Fibroblast of lung (primary cell): ENCODE measurements at regions not wholly inside any gene's neighbourhood (a gene's known extent, or its start where the extent isn't known, plus 50 kb on each side); places are given as distances from the start of the nearest gene placed in this dataset.
"Not testable (repeated sequence)": the region's sequence is repeated elsewhere in the genome, so short reads cannot be mapped to it uniquely, and the experiment has no call there.

Experiments used
- DNase-seq, 2 donors: peaks; one replicate each; pipeline versions ENCODE4 v3.0.0 to v3.0.0-alpha.2; 2010; ENCODE audit warnings: low read depth in 2 of 2
- H2AFZ ChIP-seq: 2 replicates; pipeline ENCODE4 v1.5.1; 2012; ENCODE audit warnings: low read length, control low read depth, inconsistent platforms
- H3K27ac ChIP-seq: 2 replicates; pipeline ENCODE4 v1.5.1; 2011; ENCODE audit warnings: low read length, control low read depth; ENCODE audit not compliant: insufficient read depth
- H3K27me3 ChIP-seq: 2 replicates; pipeline ENCODE4 v1.5.1; 2011; ENCODE audit warnings: mild to moderate bottlenecking, low read length; ENCODE audit not compliant: control insufficient read depth, insufficient read depth
- H3K36me3 ChIP-seq: 2 replicates; pipeline ENCODE4 v1.5.1; 2011; ENCODE audit warnings: low read length; ENCODE audit not compliant: control insufficient read depth, insufficient read depth
- H3K4me1 ChIP-seq: 2 replicates; pipeline ENCODE4 v1.5.1; 2011; ENCODE audit warnings: low read length; ENCODE audit not compliant: control insufficient read depth, insufficient read depth; ENCODE audit errors: extremely low read depth
- H3K4me2 ChIP-seq: 2 replicates; pipeline ENCODE4 v1.5.1; 2011; ENCODE audit warnings: low read length, control low read depth; ENCODE audit not compliant: insufficient read depth; ENCODE audit errors: extremely low read depth
- H3K4me3 ChIP-seq, 4 experiments: fragments of 200-600 bp in 1 of 4; sonication (generic) in 1 of 4; replicated peaks in 1 of 4; 2 replicates each; pipeline ENCODE4 v1.5.1; 2011 to 2016; ENCODE audit warnings: low read length in 4 of 4, low read depth in 3 of 4, mild to moderate bottlenecking in 3 of 4, control low read depth in 2 of 4, inconsistent platforms in 1 of 4, mixed read lengths in 1 of 4; ENCODE audit not compliant: insufficient read depth in 1 of 4; ENCODE audit errors: control extremely low read depth in 1 of 4
- H3K79me2 ChIP-seq: 2 replicates; pipeline ENCODE4 v1.5.1; 2012; ENCODE audit warnings: mild to moderate bottlenecking, low read length, inconsistent platforms; ENCODE audit not compliant: control insufficient read depth, insufficient read depth
- H3K9ac ChIP-seq: 2 replicates; pipeline ENCODE4 v1.5.1; 2011; ENCODE audit warnings: mild to moderate bottlenecking, low read length, control low read depth; ENCODE audit not compliant: insufficient read depth
- H3K9me3 ChIP-seq: 2 replicates; pipeline ENCODE4 v1.5.1; 2012; ENCODE audit warnings: low read depth, low read length; ENCODE audit not compliant: control insufficient read depth, insufficient read depth
- H4K20me1 ChIP-seq: 2 replicates; pipeline ENCODE4 v1.5.1; 2011; ENCODE audit warnings: low read length; ENCODE audit not compliant: control insufficient read depth, insufficient read depth; ENCODE audit errors: extremely low read depth
- CTCF ChIP-seq, 2 donors: IDR thresholded peaks in 1 of 2; conservative IDR thresholded peaks in 1 of 2; 1 replicate in 1 of 2; 2 replicates in 1 of 2; pipeline ENCODE4 v1.5.1; 2011 to 2012; ENCODE audit warnings: low read length in 2 of 2, control low read depth in 1 of 2, inconsistent platforms in 1 of 2, low read depth in 1 of 2, mild to moderate bottlenecking in 1 of 2
- EZH2 ChIP-seq: IDR thresholded peaks from 2 replicates; pipeline ENCODE4 v1.5.1; 2012; ENCODE audit warnings: low read length, control low read depth, mild to moderate bottlenecking; ENCODE audit errors: missing control alignments

GRCh38 chrY:12365311-12365910 is 335.6 kb upstream of the USP9Y start:
- no peak for DNase-seq
- Histone ChIP-seq H3K9ac (no peak overlapping the region), H3K27ac (no peak overlapping the region), H3K9me3 (no peaks in the 10 kb centered on the region), H3K4me3 (no peak overlapping the region), H3K4me2 (no peak overlapping the region), H3K36me3 (no peaks in the 10 kb centered on the region), H2AFZ (no peak overlapping the region), H3K79me2 (no peaks in the 10 kb centered on the region), H3K4me1 (no peaks in the 10 kb centered on the region), H3K27me3 (no peaks in the 10 kb centered on the region), H4K20me1 (no peaks in the 10 kb centered on the region)
- TF ChIP-seq CTCF (conservative IDR thresholded peaks at IDR 0.05 in 1 of 2, IDR thresholded peaks at IDR 0.05 in 1 of 2; ENCODE audit: low read depth in 1 of 2, low read length in 2 of 2) = no peak
- TF ChIP-seq EZH2 = no peak

GRCh38 chrY:12374588-12374987 is 326.4 kb upstream of the USP9Y start:
- H2AFZ ChIP-seq, H3K27ac ChIP-seq, H3K4me3 ChIP-seq, H3K9ac ChIP-seq, H4K20me1 ChIP-seq, H3K36me3 ChIP-seq, H3K9me3 ChIP-seq, H3K79me2 ChIP-seq, H3K4me2 ChIP-seq, H3K27me3 ChIP-seq, DNase-seq, H3K4me1 ChIP-seq: not testable (repeated sequence)

- not testable (repeated sequence) for H3K9ac ChIP-seq, H2AFZ ChIP-seq, H3K4me1 ChIP-seq, H3K79me2 ChIP-seq, DNase-seq, H4K20me1 ChIP-seq, H3K27me3 ChIP-seq, H3K36me3 ChIP-seq, H3K27ac ChIP-seq, H3K4me2 ChIP-seq, H3K9me3 ChIP-seq, H3K4me3 ChIP-seq
These were observed 309.1 kb upstream of the USP9Y start for GRCh38 chrY:12391655-12392559.

- Histone ChIP-seq H3K9ac (no peak overlapping the region), H3K27ac (no peak overlapping the region), H3K9me3 (no peaks in the 10 kb centered on the region), H3K36me3 (no peaks in the 10 kb centered on the region), H3K79me2 (no peaks in the 10 kb centered on the region), H2AFZ (no peak overlapping the region), H3K27me3 (no peaks in the 10 kb centered on the region), H3K4me3 (no peak overlapping the region), H4K20me1 (no peaks in the 10 kb centered on the region), H3K4me2 (no peak overlapping the region), H3K4me1 (no peaks in the 10 kb centered on the region)
- DNase-seq = no peak
- TF ChIP-seq EZH2 (no peak), CTCF (conservative IDR thresholded peaks at IDR 0.05 in 1 of 2, IDR thresholded peaks at IDR 0.05 in 1 of 2; ENCODE audit: low read depth in 1 of 2, low read length in 2 of 2) (no peak)
These were observed 307.8 kb upstream of the USP9Y start for GRCh38 chrY:12393190-12393589.

- not testable (repeated sequence) for H3K4me1 ChIP-seq, H3K36me3 ChIP-seq, H2AFZ ChIP-seq, H3K4me2 ChIP-seq, H3K9me3 ChIP-seq, H3K27ac ChIP-seq, H3K9ac ChIP-seq, H3K27me3 ChIP-seq, H3K79me2 ChIP-seq, H4K20me1 ChIP-seq, H3K4me3 ChIP-seq, DNase-seq
These were observed 305.5 kb upstream of the USP9Y start for GRCh38 chrY:12395381-12396120.
